IPS DF 19.7 (cell line): ENCODE measurements at regions not wholly inside any gene's neighbourhood (a gene's known extent, or its start where the extent isn't known, plus 50 kb on each side); places are given as distances from the start of the nearest gene placed in this dataset.

ENCODE experiments used
- DNase-seq: peaks from one replicate; pipeline ENCODE4 v3.0.0-alpha.2; 2013; ENCODE audit warnings: low read depth, low spot score

GRCh38 chr6:140071601-140072062, 697.2 kb upstream of the CITED2 start:
- no peak for DNase-seq

GRCh38 chr6:140070846-140071473, 696.5 kb upstream of the CITED2 start:
- no peak for DNase-seq

- DNase-seq = no peak
These were observed 695.1 kb upstream of the CITED2 start for GRCh38 chr6:140069576-140069975.

- no peak for DNase-seq
These were observed 694.4 kb upstream of the CITED2 start for GRCh38 chr6:140068801-140069200.

GRCh38 chr6:140064366-140064765, 689.9 kb upstream of the CITED2 start:
- DNase-seq = no peak

- no peak for DNase-seq
These were observed 688.6 kb upstream of the CITED2 start for GRCh38 chr6:140063021-140063399.

- no peak for DNase-seq
These were observed 687.9 kb upstream of the CITED2 start for GRCh38 chr6:140062043-140063020.

- no peak for DNase-seq
These were observed 686.9 kb upstream of the CITED2 start for GRCh38 chr6:140061110-140062042.

GRCh38 chr6:140059947-140060346, 685.5 kb upstream of the CITED2 start:
- no peak for DNase-seq

GRCh38 chr6:140058863-140059262, 684.4 kb upstream of the CITED2 start:
- DNase-seq = no peak

- peak; percentile 2 for DNase-seq
These were observed 678.6 kb upstream of the CITED2 start for GRCh38 chr6:140052736-140053729.

- no peak for DNase-seq
These were observed 677.4 kb upstream of the CITED2 start for GRCh38 chr6:140051521-140052512.

- DNase-seq = no peak
These were observed 675.9 kb upstream of the CITED2 start for GRCh38 chr6:140050101-140050995.

GRCh38 chr6:140049251-140049650, 674.8 kb upstream of the CITED2 start:
- no peak for DNase-seq

GRCh38 chr6:140048202-140048790, 673.8 kb upstream of the CITED2 start:
- DNase-seq = no peak

- no peak for DNase-seq
These were observed 672.9 kb upstream of the CITED2 start for GRCh38 chr6:140047321-140047720.

- DNase-seq = no peak
These were observed 671.7 kb upstream of the CITED2 start for GRCh38 chr6:140046016-140046632.
